AG04449 (cell line): ENCODE measurements at regions not wholly inside any gene's neighbourhood (a gene's known extent, or its start where the extent isn't known, plus 50 kb on each side); places are given as distances from the start of the nearest gene placed in this dataset.

Experiments
- CTCF ChIA-PET: fragments of 350-600 bp; formaldehyde crosslinking; extraction: SDS; loops from one replicate; lab custom pipeline; 2021; ENCODE audit warnings: antibody characterized with exemption; lab: Yijun Ruan, JAX
- POLR2A ChIA-PET: fragments of 400-600, 350-600 bp; formaldehyde crosslinking; extraction: SDS; loops from one replicate; lab custom pipeline; 2020; ENCODE audit warnings: antibody characterized with exemption, inconsistent platforms; lab: Yijun Ruan, JAX
- DNase-seq: peaks from one replicate; pipeline ENCODE4 v3.0.0-alpha.2; 2010; ENCODE audit warnings: low read depth, low spot score
- H3K4me3 ChIP-seq: 2 replicates; pipeline ENCODE4 v1.5.1; 2011; ENCODE audit warnings: low read depth, mild to moderate bottlenecking, control low read depth, low read length
- CTCF ChIP-seq: IDR thresholded peaks from one replicate; pipeline ENCODE4 v1.5.1; 2011; ENCODE audit warnings: mild to moderate bottlenecking, moderate library complexity, low read length, control low read depth, inconsistent platforms; ENCODE audit not compliant: insufficient read depth; ENCODE audit errors: missing control alignments

GRCh38 chr5:68762201-68762600 is 331.6 kb upstream of the SLC30A5 start:
- ChIA-PET POLR2A (no interaction called here), CTCF (interaction anchor here (0.6 kb wide), 1 partner anchor 91 kb away, joined by 3 read pairs; no protein-coding TSS in a partner anchor)
- no peak overlapping the region for H3K4me3 ChIP-seq
- no peak for DNase-seq
- no peak for TF ChIP-seq CTCF

DNA sequence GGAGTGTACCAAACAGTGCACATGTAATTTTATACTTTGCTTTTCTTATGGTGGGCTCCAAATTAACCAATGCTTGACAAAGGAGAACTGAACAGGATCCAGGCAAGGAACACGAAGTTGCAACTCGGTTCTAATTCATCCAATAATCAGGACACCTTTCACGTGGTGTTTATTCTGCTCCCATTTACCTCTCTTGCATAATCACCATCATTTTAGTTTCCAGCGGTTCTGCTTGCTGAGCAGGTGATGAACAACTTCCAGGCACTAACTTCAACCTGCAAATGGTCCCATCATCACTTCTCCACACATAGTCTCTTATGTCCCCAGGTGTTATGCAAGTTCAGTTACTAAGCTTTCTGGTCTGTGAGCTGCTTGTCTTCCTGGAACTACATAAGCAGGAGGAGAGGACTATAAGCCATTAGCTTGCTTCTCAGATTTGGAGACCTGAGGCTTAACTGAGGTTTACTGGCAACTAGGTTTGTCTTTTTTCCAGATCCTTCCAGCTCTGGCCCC is 326.8 kb upstream of the SLC30A5 start:
- ChIA-PET CTCF (no interaction called here), POLR2A (no interaction called here)
- DNase-seq, result no peak
- no peak for TF ChIP-seq CTCF
- H3K4me3 ChIP-seq, result no peak overlapping the region

DNA sequence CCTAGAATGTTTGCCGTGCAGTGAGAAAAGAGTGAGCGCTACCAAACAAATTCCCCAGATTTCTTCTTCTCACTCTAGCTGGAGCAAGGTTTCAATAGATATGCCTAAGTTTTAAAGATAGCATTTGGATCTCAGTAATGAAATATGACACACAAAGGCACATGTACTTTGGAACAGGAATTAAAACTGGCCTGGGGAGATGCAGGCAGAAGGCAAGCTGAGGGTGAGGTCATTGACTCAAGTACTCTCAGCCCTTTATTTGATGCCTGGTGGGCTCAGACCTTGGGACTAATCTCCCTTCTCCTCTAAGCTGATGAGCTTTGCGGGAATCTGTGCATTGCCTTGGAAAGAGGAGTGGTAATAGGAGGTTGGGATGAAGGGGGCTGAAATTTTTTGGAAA is 323.3 kb upstream of the SLC30A5 start:
- no peak for TF ChIP-seq CTCF
- ChIA-PET POLR2A (no interaction called here), CTCF (no interaction called here)
- no peak overlapping the region for H3K4me3 ChIP-seq
- DNase-seq, result no peak

GRCh38 chr5:68771221-68771620 is 322.6 kb upstream of the SLC30A5 start:
- POLR2A ChIA-PET, result no interaction called here
- TF ChIP-seq CTCF, result no peak
- no peak for DNase-seq
- H3K4me3 ChIP-seq, result no peak overlapping the region
- CTCF ChIA-PET, result no interaction called here

DNA sequence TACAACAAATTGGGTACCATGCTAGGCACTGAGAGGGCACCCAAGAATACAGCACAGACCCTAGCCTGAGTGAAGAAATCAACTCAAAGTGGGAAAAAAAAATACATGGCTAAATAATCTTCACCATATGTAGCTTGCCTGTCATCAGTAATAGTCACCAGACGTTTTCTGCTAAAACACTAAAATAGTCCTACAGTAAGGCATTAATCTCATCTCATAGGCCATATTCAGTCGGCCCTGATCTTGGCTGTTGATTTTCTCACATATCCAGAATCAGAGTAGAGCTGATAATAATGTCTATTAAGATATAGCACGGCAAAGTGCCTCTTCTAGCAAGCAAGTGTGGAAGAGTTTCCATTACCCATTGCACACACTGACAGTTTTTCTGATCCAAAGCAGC is 322.1 kb upstream of the SLC30A5 start:
- ChIA-PET CTCF (no interaction called here), POLR2A (no interaction called here)
- no peak overlapping the region for H3K4me3 ChIP-seq
- DNase-seq, result no peak
- no peak for TF ChIP-seq CTCF

- POLR2A ChIA-PET, result no interaction called here
- no peak overlapping the region for H3K4me3 ChIP-seq
- DNase-seq, result no peak
- TF ChIP-seq CTCF, result no peak
- CTCF ChIA-PET, result no interaction called here
These were observed 317.4 kb upstream of the SLC30A5 start for GRCh38 chr5:68776381-68776780.
